HepG2 (cell line): ENCODE measurements at regions not wholly inside any gene's neighbourhood (a gene's known extent, or its start where the extent isn't known, plus 50 kb on each side); places are given as distances from the start of the nearest gene placed in this dataset.

ENCODE experiments used
- ATAC-seq: fragments of 200-7000 bp; cut with Tn5 transposase; 3 replicates; pipeline ENCODE4 v1.9.1; 2020; ENCODE audit warnings: mild to moderate bottlenecking, moderate library complexity
- BruUV-seq: library from RNA; stranded (reverse); fragments of 400-500 nt; replicated peaks from 2 replicates; lab custom pipeline; 2021; lab: Mats Ljungman, UMichigan
- CTCF ChIA-PET: fragments of 300-600 bp; formaldehyde crosslinking; extraction: SDS; loops from one replicate; lab custom pipeline; 2021; ENCODE audit warnings: low total read pairs, inconsistent platforms, low intra/inter-chr PET ratio; lab: Yijun Ruan, JAX
- POLR2A ChIA-PET: fragments of 350-600 bp; sonication (Branson Sonifier 250); formaldehyde crosslinking; loops from one replicate; lab custom pipeline; 2020; ENCODE audit warnings: antibody characterized with exemption, inconsistent platforms; lab: Yijun Ruan, JAX
- DNase-seq: peaks from one replicate; pipeline ENCODE4 v3.0.0-alpha.2; 2015; ENCODE audit warnings: low spot score
- FAIRE-seq: peaks from 3 replicates; lab custom pipeline; 2011; peaks lifted over from hg19 to GRCh38; lab: Jason Lieb, UNC
- H2AFZ ChIP-seq: one replicate; pipeline ENCODE4 v1.6.1; 2011; ENCODE audit warnings: low read length, inconsistent platforms
- H3K27ac ChIP-seq: fragments of 300-600 bp; 3 replicates; pipeline ENCODE4 v1.8.0; 2011; ENCODE audit warnings: mixed run types, mild to moderate bottlenecking, mixed read lengths, low read length, inconsistent platforms; ENCODE audit not compliant: insufficient read depth; ENCODE audit errors: extremely low read length
- H3K27me3 ChIP-seq, 2 experiments: fragments of 200-600 bp in 1 of 2; 2 replicates in 1 of 2; 3 replicates in 1 of 2; pipeline versions ENCODE4 v1.6.0 to v1.8.0; 2011; ENCODE audit warnings: low read length in 2 of 2, mild to moderate bottlenecking in 2 of 2, moderate library complexity in 2 of 2, inconsistent platforms in 1 of 2; ENCODE audit not compliant: insufficient read depth in 2 of 2, control insufficient read depth in 1 of 2
- H3K36me3 ChIP-seq, 2 experiments: fragments of 200-600 bp in 1 of 2; replicated peaks in 1 of 2; 2 replicates in 1 of 2; 3 replicates in 1 of 2; pipeline versions ENCODE4 v1.5.1 to v1.8.0; 2011; ENCODE audit warnings: low read length in 2 of 2, inconsistent platforms in 1 of 2; ENCODE audit not compliant: insufficient read depth in 2 of 2, control insufficient read depth in 1 of 2
- H3K4me1 ChIP-seq: 2 replicates; pipeline ENCODE4 v1.5.1; 2012; ENCODE audit warnings: low read length, inconsistent platforms; ENCODE audit not compliant: insufficient read depth
- H3K4me2 ChIP-seq: 2 replicates; pipeline ENCODE4 v1.6.0; 2011; ENCODE audit warnings: low read depth, low read length, inconsistent platforms
- H3K4me3 ChIP-seq, 3 experiments: fragments of 200-600 bp in 1 of 3; sonication (generic), shearing (Covaris generic) in 1 of 3; replicated peaks in 1 of 3; 2 replicates each; pipeline ENCODE4 v1.5.1; 2011 to 2016; ENCODE audit warnings: low read length in 3 of 3, inconsistent platforms in 2 of 3, low read depth in 2 of 3, mild to moderate bottlenecking in 2 of 3, control low read depth in 1 of 3, mixed read lengths in 1 of 3; ENCODE audit not compliant: insufficient read depth in 1 of 3
- H3K79me2 ChIP-seq: one replicate; pipeline ENCODE4 v1.6.1; 2011; ENCODE audit warnings: low read length, inconsistent platforms; ENCODE audit not compliant: insufficient read depth
- H3K9ac ChIP-seq: 2 replicates; pipeline ENCODE4 v1.6.0; 2011; ENCODE audit warnings: mild to moderate bottlenecking, low read depth, low read length, inconsistent platforms; ENCODE audit not compliant: insufficient read depth
- H3K9me3 ChIP-seq: 2 replicates; pipeline ENCODE4 v1.5.1; 2012; ENCODE audit warnings: mild to moderate bottlenecking, low read length
- H4K20me1 ChIP-seq: 2 replicates; pipeline ENCODE4 v1.6.0; 2011; ENCODE audit warnings: inconsistent platforms, mild to moderate bottlenecking, low read length, moderate library complexity; ENCODE audit not compliant: insufficient read depth
- PITX1 ChIP-seq: sonication (generic); formaldehyde crosslinking; IDR thresholded peaks from 2 replicates; pipeline ENCODE4 v1.5.1; 2020; ENCODE audit warnings: mild to moderate bottlenecking, missing genetic modification reagents
- TEAD3 ChIP-seq: optimal IDR thresholded peaks from 2 replicates; pipeline ENCODE3; 2016; ENCODE audit warnings: borderline replicate concordance
- TGIF2 ChIP-seq: IDR thresholded peaks from 2 replicates; pipeline ENCODE4 v1.6.1; 2016; ENCODE audit warnings: control low read depth, missing compliant biosample characterization
- ZFAT ChIP-seq: sonication (generic); formaldehyde crosslinking; conservative IDR thresholded peaks from 2 replicates; pipeline ENCODE4 v1.8.1; 2023; ENCODE audit warnings: missing genetic modification reagents, inconsistent platforms
- ZNF232 ChIP-seq: sonication (generic); formaldehyde crosslinking; IDR thresholded peaks from 2 replicates; pipeline ENCODE4 v1.4.0; 2020; ENCODE audit warnings: missing genetic modification reagents, borderline replicate concordance
- WGBS: methylation state at CpG from one replicate; pipeline ENCODE4 v1.1.6; 2017; ENCODE audit warnings: low lambda C conversion rate; 5-methylcytosine and 5-hydroxymethylcytosine counted together
- in situ Hi-C: cut with HindIII; loops from 2 replicates; pipeline ENCODE4 v1.10.0; 2017; ENCODE audit warnings: low pct_unique_long_range_greater_than_20kb; ENCODE audit not compliant: extremely low pct_ligation_motif_present
- intact Hi-C: fragments of 100-400 bp; cut with micrococcal nuclease; formaldehyde crosslinking; loops from one replicate; pipeline ENCODE4 v1.10.0; 2022; ENCODE audit not compliant: unreplicated experiment
- TF ChIP-seq, protein P1 (sequence below): sonication (generic); formaldehyde crosslinking; IDR thresholded peaks from 2 replicates; pipeline ENCODE4 v1.5.0; 2020; ENCODE audit warnings: mild to moderate bottlenecking, missing genetic modification reagents
- TF ChIP-seq, protein P2 (sequence below): IDR thresholded peaks from 2 replicates; pipeline ENCODE4 v1.6.1; 2016; ENCODE audit warnings: mild to moderate bottlenecking, missing biosample characterization, missing genetic modification reagents
- TF ChIP-seq, protein P3 (sequence below): sonication (generic); formaldehyde crosslinking; IDR thresholded peaks from 2 replicates; pipeline ENCODE4 v1.5.1; 2020; ENCODE audit warnings: mild to moderate bottlenecking, missing genetic modification reagents

DNA sequence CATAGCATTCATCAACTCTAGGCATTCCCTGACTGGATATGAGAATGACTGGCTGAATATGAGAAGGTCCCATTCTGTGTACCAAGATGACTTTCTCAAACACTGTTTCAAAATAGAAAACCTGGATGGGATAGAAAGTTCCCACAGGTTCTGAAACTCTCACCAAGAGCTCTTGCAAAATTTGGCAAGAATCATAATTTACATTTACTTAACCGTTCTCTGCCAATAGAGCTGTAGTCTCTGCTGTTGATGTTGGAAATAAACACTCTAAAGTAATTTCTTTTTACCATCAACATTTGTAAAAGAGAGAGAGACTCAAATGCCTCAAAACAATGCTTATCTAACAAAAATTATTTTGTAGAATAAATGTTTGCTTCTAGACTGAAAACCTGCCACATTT, 221.1 kb downstream of the LMO4 start:
- Histone ChIP-seq H3K27ac (no peak overlapping the region), H3K27me3 (no peaks in the 10 kb centered on the region), H4K20me1 (no peaks in the 10 kb centered on the region), H2AFZ (no peak overlapping the region), H3K9ac (no peak overlapping the region), H3K9me3 (peaks cover 7% of the 10 kb centered on the region; the same call in 1 of the 2 replicates), H3K79me2 (no peaks in the 10 kb centered on the region), H3K4me1 (no peaks in the 10 kb centered on the region), H3K4me2 (no peak overlapping the region), H3K36me3 (no peaks in the 10 kb centered on the region), H3K4me3 (no peak overlapping the region)
- TF ChIP-seq PITX1 (CRISPR knock-in tag) (no peak), ZFAT (CRISPR knock-in tag) (no peak)
- ChIA-PET POLR2A (no interaction called here), CTCF (no interaction called here)
- intact Hi-C loops (no loop called here), in situ Hi-C loops (no loop called here)
- 0% methylated on average over 1 of the region's 1 CpG for WGBS
- no peak for FAIRE-seq
- no TSS peak for BruUV-seq
- DNase-seq = no peak
- ATAC-seq = no peak

DNA sequence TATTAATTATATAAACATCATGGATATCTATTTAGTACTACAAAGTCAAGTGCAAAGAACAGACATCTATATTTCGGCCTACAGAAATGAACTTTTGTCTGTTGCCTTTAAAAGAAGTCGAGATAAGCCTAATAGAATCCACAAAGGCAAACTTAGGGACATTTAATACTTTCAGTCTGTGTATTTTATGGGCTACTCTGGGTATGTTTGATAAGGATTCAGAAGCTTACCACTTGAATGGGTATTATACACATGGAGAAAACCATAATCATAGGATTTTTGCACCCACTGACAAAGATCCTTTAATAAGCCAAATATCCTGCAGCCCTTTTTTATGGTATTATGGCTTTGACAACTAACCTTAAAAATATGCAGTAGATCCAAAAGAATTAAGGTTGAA, 224.8 kb downstream of the LMO4 start:
- H3K27ac ChIP-seq = no peak overlapping the region
- H3K79me2 ChIP-seq = no peaks in the 10 kb centered on the region
- no peak overlapping the region for H3K4me3 ChIP-seq
- ChIA-PET CTCF (no interaction called here), POLR2A (no interaction called here)
- no peak overlapping the region for H2AFZ ChIP-seq
- BruUV-seq = no TSS peak
- in situ Hi-C loops = no loop called here
- ATAC-seq = no peak
- H3K4me1 ChIP-seq = no peaks in the 10 kb centered on the region
- H3K27me3 ChIP-seq = no peaks in the 10 kb centered on the region
- no peaks in the 10 kb centered on the region for H3K36me3 ChIP-seq
- intact Hi-C loops = no loop called here
- H3K4me2 ChIP-seq = no peak overlapping the region
- DNase-seq = no peak
- no peak overlapping the region for H3K9ac ChIP-seq
- no peak for FAIRE-seq
- H3K9me3 ChIP-seq = no peaks in the 10 kb centered on the region
- WGBS = 0% methylated on average over 2 of the region's 2 CpGs
- no peaks in the 10 kb centered on the region for H4K20me1 ChIP-seq
- TF ChIP-seq, protein P1, sequence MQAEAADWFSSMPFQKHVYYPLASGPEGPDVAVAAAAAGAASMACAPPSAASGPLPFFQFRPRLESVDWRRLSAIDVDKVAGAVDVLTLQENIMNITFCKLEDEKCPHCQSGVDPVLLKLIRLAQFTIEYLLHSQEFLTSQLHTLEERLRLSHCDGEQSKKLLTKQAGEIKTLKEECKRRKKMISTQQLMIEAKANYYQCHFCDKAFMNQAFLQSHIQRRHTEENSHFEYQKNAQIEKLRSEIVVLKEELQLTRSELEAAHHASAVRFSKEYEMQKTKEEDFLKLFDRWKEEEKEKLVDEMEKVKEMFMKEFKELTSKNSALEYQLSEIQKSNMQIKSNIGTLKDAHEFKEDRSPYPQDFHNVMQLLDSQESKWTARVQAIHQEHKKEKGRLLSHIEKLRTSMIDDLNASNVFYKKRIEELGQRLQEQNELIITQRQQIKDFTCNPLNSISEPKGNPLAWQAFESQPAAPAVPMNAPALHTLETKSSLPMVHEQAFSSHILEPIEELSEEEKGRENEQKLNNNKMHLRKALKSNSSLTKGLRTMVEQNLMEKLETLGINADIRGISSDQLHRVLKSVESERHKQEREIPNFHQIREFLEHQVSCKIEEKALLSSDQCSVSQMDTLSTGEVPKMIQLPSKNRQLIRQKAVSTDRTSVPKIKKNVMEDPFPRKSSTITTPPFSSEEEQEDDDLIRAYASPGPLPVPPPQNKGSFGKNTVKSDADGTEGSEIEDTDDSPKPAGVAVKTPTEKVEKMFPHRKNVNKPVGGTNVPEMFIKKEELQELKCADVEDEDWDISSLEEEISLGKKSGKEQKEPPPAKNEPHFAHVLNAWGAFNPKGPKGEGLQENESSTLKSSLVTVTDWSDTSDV = no peak
- TF ChIP-seq ZNF232 (CRISPR knock-in tag) (no peak), TGIF2 (CRISPR knock-in tag) (no peak), TEAD3 (CRISPR knock-in tag) (no peak)
- TF ChIP-seq, protein P2, sequence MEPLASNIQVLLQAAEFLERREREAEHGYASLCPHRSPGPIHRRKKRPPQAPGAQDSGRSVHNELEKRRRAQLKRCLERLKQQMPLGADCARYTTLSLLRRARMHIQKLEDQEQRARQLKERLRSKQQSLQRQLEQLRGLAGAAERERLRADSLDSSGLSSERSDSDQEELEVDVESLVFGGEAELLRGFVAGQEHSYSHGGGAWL (CRISPR knock-in tag) = no peak
- TF ChIP-seq, protein P3, sequence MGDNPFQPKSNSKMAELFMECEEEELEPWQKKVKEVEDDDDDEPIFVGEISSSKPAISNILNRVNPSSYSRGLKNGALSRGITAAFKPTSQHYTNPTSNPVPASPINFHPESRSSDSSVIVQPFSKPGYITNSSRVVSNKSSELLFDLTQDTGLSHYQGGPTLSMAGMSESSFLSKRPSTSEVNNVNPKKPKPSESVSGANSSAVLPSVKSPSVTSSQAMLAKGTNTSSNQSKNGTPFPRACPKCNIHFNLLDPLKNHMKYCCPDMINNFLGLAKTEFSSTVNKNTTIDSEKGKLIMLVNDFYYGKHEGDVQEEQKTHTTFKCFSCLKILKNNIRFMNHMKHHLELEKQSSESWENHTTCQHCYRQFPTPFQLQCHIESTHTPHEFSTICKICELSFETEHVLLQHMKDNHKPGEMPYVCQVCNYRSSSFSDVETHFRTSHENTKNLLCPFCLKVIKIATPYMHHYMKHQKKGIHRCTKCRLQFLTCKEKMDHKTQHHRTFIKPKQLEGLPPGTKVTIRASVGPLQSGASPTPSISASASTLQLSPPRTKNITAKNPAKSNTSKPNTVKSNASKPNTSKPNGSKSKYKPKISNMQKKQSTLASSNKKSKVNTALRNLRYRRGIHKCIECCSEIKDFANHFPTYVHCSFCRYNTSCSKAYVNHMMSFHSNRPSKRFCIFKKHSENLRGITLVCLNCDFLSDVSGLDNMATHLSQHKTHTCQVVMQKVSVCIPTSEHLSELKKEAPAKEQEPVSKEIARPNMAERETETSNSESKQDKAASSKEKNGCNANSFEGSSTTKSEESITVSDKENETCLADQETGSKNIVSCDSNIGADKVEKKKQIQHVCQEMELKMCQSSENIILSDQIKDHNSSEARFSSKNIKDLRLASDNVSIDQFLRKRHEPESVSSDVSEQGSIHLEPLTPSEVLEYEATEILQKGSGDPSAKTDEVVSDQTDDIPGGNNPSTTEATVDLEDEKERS = no peak
